ENCODE measurements at regions not wholly inside any gene's neighbourhood (a gene's known extent, or its start where the extent isn't known, plus 50 kb on each side); places are given as distances from the start of the nearest gene placed in this dataset.
"Not testable (repeated sequence)": the region's sequence is repeated elsewhere in the genome, so short reads cannot be mapped to it uniquely, and the experiment has no call there.

DNA sequence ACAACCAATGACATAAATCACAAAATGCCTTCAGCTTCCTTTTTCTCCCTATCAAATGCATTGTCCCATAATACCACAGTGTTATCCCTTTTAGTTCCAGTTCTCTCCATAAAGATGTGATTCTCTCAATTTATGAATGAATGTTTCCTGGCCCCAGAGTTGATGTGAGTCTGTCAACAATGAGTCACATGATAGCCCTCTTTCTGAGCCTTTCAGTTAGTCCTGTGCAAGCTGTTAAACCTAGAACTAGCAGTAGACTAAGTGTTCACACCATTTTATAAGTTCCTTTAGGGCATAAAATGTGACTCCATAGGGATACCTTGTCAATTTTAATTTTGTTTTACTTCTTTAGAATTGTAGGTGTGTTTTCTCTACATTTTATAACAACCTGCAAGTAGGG is 129.5 kb downstream of the PABPC4L start:
- no peak for TF ChIP-seq POLR2A (IDR thresholded peaks at IDR 0.05; ENCODE audit: low read length)
- TF ChIP-seq GATA1 (IDR thresholded peaks at IDR 0.05; ENCODE audit: low read depth, low read length), result no peak
- no peak for DNase-seq

DNA sequence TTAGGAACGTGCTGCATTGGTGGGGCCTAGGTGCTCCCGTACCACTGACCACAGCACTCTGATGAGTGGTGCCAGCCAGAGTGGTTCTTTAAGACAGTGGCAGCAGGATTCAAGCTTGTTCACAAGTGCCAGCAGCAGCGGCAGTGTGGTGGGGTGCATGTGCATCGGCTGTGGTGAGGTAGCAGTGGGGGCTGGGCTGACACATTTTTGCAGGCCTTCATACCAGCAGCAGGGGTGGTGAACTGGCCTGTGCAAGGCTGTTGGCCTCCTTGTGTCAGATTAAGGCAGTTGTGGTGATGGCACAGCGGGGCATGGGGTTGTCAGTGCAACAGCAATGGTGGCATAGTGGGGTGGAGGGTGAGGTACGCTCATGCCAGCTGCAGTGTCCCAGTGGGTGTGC is 131.4 kb downstream of the PABPC4L start:
- DNase-seq, result no peak
- TF ChIP-seq GATA1 (IDR thresholded peaks at IDR 0.05; ENCODE audit: low read depth, low read length) (no peak), POLR2A (IDR thresholded peaks at IDR 0.05; ENCODE audit: low read length) (no peak)

DNA sequence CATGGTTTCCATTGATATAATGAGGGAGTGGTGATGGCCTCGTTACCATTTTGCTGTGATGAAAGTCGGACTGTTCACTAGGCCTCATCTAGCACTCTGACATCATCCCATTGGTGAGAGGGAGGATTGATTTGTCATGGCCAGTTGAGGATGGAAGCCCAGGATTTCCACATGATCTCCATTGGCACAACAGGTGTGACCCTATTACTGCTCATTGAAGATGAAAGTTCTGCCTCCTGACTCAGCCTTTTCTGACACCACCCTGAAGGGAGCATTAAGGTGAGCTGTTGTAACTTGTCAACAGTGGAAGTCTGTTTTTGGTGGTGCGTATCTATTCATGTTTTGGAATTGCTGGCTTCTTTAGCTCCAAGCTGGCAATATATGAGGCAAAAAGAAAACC is 144.2 kb downstream of the PABPC4L start:
- no peak for DNase-seq
- no peak for TF ChIP-seq POLR2A (IDR thresholded peaks at IDR 0.05; ENCODE audit: low read length)
- no peak for TF ChIP-seq GATA1 (IDR thresholded peaks at IDR 0.05; ENCODE audit: low read depth, low read length)

DNA sequence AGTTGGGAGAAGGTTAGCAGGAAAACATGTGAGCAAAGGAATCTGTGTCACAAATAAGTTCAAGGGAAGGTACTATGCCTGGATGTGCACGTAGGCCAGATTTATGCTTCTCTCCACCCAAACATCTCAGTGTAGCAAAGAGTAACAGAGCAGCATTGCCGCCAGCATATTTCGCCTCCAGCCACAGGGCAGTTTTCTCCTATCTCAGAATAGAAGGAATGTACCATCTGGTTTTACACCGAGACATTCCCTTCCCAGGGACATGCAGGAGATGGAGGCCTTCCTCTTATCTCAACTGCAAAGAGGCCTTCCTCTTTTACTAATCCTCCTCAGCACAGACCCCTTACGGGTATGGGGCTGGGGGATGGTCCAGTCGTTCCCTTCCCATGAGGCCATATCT is 155.4 kb downstream of the PABPC4L start:
- not testable (repeated sequence) for DNase-seq

DNA sequence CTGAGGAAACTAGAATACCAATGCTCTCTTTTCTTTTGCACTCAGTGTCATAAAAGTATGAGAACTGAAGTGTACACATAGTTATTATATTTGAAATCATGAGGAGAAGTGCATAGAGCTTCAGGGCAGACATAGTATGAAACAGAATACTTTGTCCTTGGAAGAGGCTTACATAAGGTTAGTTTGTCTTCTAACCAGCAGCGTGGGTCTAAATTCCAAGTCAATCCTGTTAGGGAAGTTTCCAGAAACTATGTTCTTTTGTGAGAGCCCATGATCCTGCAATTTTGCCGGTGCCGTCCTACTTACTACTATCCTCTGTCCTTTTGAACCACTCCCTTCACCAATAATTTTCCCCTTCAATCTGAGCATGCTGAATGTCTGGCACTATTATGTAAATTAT is 156.2 kb downstream of the PABPC4L start:
- no peak for TF ChIP-seq POLR2A (IDR thresholded peaks at IDR 0.05; ENCODE audit: low read length)
- DNase-seq, result no peak

DNA sequence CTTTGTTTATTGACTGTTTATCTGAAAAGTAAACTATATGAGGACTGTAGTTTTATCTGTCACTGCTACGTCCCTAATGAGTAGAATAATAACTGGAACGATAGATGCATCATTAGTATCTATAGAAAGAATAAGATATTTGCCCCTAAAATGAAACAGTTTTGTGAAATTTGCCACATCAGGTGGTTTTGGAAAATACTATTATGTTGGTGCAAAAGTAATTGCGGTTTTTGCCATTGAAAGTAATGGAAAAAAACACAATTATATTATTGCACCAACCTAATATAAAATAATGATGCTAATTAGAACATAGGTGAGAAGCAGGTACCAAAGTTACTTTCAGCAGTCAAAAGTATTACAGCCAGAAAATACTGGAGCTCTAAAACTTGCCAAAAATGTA is 158.3 kb downstream of the PABPC4L start:
- no peak for DNase-seq
- no peak for TF ChIP-seq GATA1 (IDR thresholded peaks at IDR 0.05; ENCODE audit: low read depth, low read length)
- TF ChIP-seq POLR2A (IDR thresholded peaks at IDR 0.05; ENCODE audit: low read length), result no peak

DNA sequence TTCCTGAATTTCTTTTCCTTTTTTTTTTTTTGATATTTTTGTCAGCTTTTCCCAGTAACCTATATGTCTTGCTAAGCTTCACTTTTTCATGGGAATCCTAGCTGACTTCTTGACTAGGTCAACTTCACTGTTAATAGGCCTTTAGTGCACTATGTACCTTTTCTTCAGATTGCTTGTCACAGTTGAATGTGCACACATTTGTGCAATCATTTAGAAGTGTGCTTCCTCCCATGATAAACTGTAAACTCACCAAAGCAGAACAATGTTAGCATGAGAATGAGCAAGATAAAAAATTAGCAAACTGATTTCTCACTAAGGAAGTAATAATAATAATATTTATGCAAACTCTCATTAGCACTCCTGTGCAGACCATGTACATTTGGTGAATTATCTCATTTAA is 173.2 kb downstream of the PABPC4L start:
- TF ChIP-seq POLR2A (IDR thresholded peaks at IDR 0.05; ENCODE audit: low read length) (no peak), GATA1 (IDR thresholded peaks at IDR 0.05; ENCODE audit: low read depth, low read length) (no peak)
- no peak for DNase-seq

DNA sequence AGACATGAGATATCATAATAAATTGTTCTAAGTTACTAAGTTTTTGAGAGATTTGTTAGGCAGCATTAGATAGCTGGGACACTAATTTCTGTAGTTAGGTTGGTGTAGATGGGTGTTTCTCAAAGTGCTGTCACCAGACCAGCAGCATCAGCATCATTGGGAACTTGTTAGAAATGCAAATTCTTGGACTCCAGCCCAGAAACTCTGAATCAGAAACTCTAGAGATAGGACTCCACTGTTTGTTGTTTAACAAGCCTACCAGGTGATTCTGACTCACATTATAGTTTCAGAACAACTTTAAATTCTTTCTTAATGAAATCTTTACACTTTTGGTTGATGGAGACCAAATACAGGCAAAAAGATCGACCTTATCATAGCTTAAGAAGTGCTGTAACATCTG is 173.7 kb downstream of the PABPC4L start:
- TF ChIP-seq GATA1 (IDR thresholded peaks at IDR 0.05; ENCODE audit: low read depth, low read length), result no peak
- no peak for TF ChIP-seq POLR2A (IDR thresholded peaks at IDR 0.05; ENCODE audit: low read length)
- DNase-seq, result no peak

DNA sequence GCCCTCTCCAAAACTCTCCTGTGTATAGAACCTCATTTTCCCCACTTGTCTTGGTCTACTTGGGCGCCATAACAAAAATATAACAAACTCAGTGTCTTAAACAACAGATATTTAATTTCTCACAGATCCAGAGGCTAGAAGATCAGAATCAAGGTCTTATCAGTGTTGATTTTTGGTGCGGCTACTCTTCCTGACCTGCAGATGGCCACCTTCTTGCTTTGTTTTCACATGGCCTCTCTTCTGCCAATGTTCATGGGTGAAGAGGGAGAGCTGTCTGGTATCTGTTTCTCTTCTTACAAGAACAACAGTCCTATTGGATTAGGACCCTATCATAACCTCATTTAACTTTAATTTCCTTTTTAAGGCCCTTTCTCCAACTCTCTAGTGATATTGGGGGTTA is 177.3 kb downstream of the PABPC4L start:
- TF ChIP-seq POLR2A (IDR thresholded peaks at IDR 0.05; ENCODE audit: low read length) (no peak), GATA1 (IDR thresholded peaks at IDR 0.05; ENCODE audit: low read depth, low read length) (no peak)
- DNase-seq, result no peak

DNA sequence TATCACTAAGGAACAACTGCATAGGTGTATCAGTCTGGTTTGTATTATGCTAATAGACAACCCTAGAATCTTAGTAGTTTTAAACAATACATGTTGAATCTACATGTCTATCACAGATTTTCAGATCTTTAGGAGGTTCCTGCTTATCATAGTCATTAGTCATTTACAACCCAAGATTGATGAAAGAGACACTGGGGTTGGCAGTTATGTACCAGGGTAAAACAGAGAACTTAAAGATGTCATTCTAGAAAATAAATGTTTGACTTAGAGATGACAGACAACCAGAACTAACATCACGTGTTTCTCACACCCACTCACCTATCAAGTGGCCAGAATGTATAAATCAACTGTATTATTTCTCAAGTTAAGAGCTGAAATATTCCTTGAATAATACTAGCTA is 181.9 kb downstream of the PABPC4L start:
- no peak for DNase-seq
- TF ChIP-seq POLR2A (IDR thresholded peaks at IDR 0.05; ENCODE audit: low read length) (no peak), GATA1 (IDR thresholded peaks at IDR 0.05; ENCODE audit: low read depth, low read length) (no peak)

DNA sequence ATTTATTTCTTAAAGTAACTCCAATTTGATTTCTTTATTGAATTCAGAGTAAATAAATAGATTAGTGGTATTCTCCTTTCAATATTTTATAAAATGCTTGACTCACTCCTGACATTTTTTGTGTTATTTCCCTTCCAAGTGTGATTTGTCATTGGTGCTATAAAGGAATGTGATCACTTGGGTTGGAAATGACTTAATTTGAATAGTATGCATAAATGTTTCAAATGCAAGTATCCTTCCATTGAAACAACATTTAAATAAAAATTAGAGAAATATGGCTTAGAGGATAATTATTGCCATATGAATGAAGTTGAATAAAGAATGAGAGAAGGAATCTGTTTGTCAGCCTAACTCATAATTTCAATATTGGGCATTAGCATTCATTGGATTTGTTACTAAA is 182.7 kb downstream of the PABPC4L start:
- DNase-seq, result no peak
- TF ChIP-seq POLR2A (IDR thresholded peaks at IDR 0.05; ENCODE audit: low read length), result no peak
- TF ChIP-seq GATA1 (IDR thresholded peaks at IDR 0.05; ENCODE audit: low read depth, low read length), result no peak

DNA sequence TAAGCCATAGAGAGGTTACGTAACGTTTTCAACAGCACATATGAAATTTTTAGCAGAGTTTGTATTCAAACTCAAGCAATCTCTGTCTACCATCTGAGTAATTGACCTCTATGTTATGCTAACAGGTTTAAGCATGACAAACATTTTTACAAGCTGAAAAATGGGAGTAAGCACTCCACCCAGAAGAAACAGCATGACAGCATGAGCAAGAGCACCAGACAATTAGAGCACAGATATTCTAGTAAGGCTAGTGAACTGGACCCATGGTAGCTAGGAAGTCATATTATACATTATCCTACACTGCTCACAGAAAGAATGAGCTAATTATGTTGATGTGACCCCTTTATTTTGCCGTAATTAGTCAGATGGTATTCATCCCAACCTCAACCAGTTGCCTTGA is 200.5 kb downstream of the PABPC4L start:
- DNase-seq, result no peak
- TF ChIP-seq GATA1 (IDR thresholded peaks at IDR 0.05; ENCODE audit: low read depth, low read length) (no peak), POLR2A (IDR thresholded peaks at IDR 0.05; ENCODE audit: low read length) (no peak)

DNA sequence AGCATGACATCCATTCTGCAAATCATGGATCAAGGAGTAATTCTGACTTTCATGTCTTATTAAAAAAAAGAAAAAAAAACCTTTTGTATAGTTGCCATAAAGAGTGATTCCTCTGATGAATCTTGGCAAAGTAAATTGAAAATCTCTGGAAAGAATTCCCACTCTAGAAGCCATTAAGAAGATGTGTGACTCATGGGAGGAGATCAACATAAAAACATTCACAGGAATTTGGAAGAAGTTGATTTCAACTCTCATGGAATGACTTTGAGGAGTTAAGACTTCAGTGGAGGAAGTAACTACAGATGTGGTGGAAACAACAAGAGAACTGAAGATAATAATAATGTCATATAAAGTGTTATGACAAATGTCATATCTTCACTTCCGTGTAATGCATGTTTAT is 204.2 kb downstream of the PABPC4L start:
- no peak for DNase-seq
- TF ChIP-seq POLR2A (IDR thresholded peaks at IDR 0.05; ENCODE audit: low read length) (no peak), GATA1 (IDR thresholded peaks at IDR 0.05; ENCODE audit: low read depth, low read length) (no peak)

DNA sequence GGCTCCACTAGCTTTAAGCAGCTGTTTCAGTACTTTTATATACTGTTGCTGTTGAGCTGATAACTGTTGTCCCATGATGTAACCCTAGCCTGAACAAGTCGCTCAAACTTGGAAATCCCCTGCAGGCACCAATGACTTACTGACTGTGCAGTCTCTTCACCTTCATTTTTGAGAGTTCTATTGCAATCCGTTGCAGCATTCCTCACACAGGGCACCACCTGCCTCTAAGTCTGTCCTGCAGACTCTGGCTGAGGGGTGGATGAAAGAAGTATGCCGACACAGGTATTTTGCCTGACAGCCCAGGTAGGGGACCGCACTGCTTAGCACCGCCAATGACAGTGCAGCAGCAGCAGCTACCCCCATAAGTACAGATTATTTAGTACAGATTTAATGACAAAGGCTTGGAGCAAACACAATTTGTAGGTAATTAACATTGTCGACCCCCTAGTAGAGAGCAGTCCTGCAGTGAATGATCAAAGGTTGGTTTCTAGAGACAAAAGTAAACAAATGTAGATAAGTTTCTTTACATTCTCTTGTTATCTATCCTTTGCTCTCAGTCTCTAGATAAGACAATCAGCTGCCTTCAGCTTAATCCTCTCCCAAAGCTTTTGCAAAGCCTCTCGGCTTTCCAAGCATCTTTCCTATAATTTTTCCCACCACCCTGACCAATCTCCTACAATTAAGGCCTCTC is 205.0 kb downstream of the PABPC4L start:
- DNase-seq, result no peak
- TF ChIP-seq POLR2A (IDR thresholded peaks at IDR 0.05; ENCODE audit: low read length), result no peak

DNA sequence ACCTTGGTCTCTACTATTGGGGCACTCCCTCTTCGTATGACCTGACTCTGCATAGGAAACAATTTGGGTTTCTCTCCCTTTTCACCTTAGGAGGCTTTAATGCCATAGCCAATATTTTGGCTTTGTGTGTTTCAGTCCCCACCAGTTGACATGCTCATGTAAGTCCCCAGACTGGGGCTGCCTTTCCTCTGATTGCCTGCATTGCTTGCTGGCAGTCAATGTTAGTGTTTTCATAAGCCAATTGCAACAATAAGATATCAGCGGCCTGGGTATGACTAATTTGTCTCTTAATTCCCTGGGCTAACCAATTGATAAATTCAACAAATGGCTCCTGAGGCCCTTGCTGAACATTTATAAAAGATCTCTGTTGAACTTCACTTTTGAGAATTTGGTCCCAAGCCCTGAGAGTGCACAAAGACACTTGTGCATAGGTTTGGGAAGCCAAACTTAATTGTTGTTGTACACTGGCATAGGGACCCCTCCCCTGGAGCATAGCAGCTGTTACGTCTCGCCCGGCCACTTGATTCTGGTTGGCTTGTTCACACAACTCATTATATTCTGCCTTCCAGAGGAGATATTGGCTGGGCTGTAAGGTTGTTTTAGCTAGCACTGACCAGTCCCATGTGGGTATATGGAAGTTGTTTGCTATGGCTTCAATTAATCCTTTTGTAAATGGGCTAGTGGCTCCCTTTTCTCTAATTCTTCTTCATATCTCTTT is 206.2 kb downstream of the PABPC4L start:
- no peak for DNase-seq
- TF ChIP-seq GATA1 (IDR thresholded peaks at IDR 0.05; ENCODE audit: low read depth, low read length), result no peak
- TF ChIP-seq POLR2A (IDR thresholded peaks at IDR 0.05; ENCODE audit: low read length), result no peak
